B cell (primary cell): ENCODE measurements at regions not wholly inside any gene's neighbourhood (a gene's known extent, or its start where the extent isn't known, plus 50 kb on each side); places are given as distances from the start of the nearest gene placed in this dataset.

ENCODE experiments used
- ATAC-seq: fragments of 200-7000 bp; cut with Tn5 transposase; one replicate; pipeline ENCODE4 v1.10.0; 2021; ENCODE audit warnings: low read depth, mild to moderate bottlenecking, moderate number of reproducible peaks, moderate library complexity
- CTCF ChIA-PET: fragments of 350-600 bp; sonication (Branson Sonifier 250); formaldehyde crosslinking; loops from one replicate; lab custom pipeline; 2021; ENCODE audit warnings: antibody characterized with exemption, inconsistent platforms; lab: Charles Lee
- POLR2A ChIA-PET: fragments of 350-600 bp; sonication (Branson Sonifier 250); formaldehyde crosslinking; loops from one replicate; lab custom pipeline; 2021; ENCODE audit warnings: antibody characterized with exemption; lab: Charles Lee
- DNase-seq: peaks from one replicate; pipeline ENCODE4 v3.0.0; 2013
- H2AFZ ChIP-seq: 2 replicates; pipeline ENCODE4 v1.6.1; 2012; ENCODE audit warnings: mild to moderate bottlenecking, low read depth, low read length; ENCODE audit not compliant: insufficient read depth, poor library complexity, severe bottlenecking
- H3K27ac ChIP-seq, 2 donors: 1 replicate in 1 of 2; 2 replicates in 1 of 2; pipeline ENCODE4 v1.5.1; 2012 to 2013; ENCODE audit warnings: low read length in 2 of 2, mild to moderate bottlenecking in 2 of 2, moderate library complexity in 1 of 2
- H3K27me3 ChIP-seq, 4 experiments: fragments of 200-600 bp in 1 of 4; sonication (generic) in 1 of 4; replicated peaks in 1 of 4; 1 replicate in 2 of 4; 2 replicates in 2 of 4; pipeline versions ENCODE4 v1.6.1 to v1.7.0; 2013 to 2016; ENCODE audit warnings: low read length in 3 of 4, mild to moderate bottlenecking in 2 of 4, mixed read lengths in 1 of 4, moderate library complexity in 1 of 4; ENCODE audit not compliant: insufficient read depth in 4 of 4, control insufficient read depth in 3 of 4; ENCODE audit errors: control extremely low read depth in 1 of 4
- H3K36me3 ChIP-seq, 2 experiments: replicated peaks in 1 of 2; 1 replicate in 1 of 2; 2 replicates in 1 of 2; pipeline versions ENCODE4 v1.6.1 to v1.7.1; 2013; ENCODE audit warnings: low read length in 1 of 2; ENCODE audit not compliant: insufficient read depth in 2 of 2, control insufficient read depth in 1 of 2; ENCODE audit errors: control extremely low read depth in 1 of 2, extremely low read depth in 1 of 2
- H3K4me1 ChIP-seq, 2 donors: fragments of 200-600 bp in 1 of 2; sonication (generic) in 1 of 2; 1 replicate in 1 of 2; 2 replicates in 1 of 2; pipeline versions ENCODE4 v1.5.1 to v1.6.1; 2013 to 2017; ENCODE audit warnings: low read length in 2 of 2; ENCODE audit not compliant: control insufficient read depth in 2 of 2, insufficient read depth in 2 of 2
- H3K4me2 ChIP-seq: replicated peaks from 2 replicates; pipeline ENCODE3; 2012; ENCODE audit warnings: mild to moderate bottlenecking, low read depth, low read length; ENCODE audit not compliant: poor library complexity, severe bottlenecking
- H3K4me3 ChIP-seq, 5 experiments: fragments of 200-600 bp in 1 of 5; sonication (generic) in 1 of 5; 1 replicate in 3 of 5; 2 replicates in 2 of 5; pipeline versions ENCODE4 v1.5.1 to v1.7.0; 2011 to 2016; ENCODE audit warnings: low read length in 4 of 5, mild to moderate bottlenecking in 4 of 5, low read depth in 2 of 5, control low read depth in 1 of 5, moderate library complexity in 1 of 5; ENCODE audit not compliant: insufficient read depth in 1 of 5; ENCODE audit errors: control extremely low read depth in 1 of 5, extremely low read depth in 1 of 5
- H3K79me2 ChIP-seq: fragments of 200-600 bp; sonication (generic); one replicate; pipeline ENCODE4 v1.6.0; 2016; ENCODE audit warnings: low read length; ENCODE audit not compliant: control insufficient read depth, insufficient read depth
- H3K9ac ChIP-seq: fragments of 200-600 bp; sonication (generic); 2 replicates; pipeline ENCODE4 v1.6.1; 2017; ENCODE audit warnings: mild to moderate bottlenecking, low read length, moderate library complexity
- H3K9me3 ChIP-seq, 3 donors: one replicate each; pipeline versions ENCODE4 v1.6.1 to v1.7.1; 2013; ENCODE audit warnings: low read length in 2 of 3; ENCODE audit not compliant: control insufficient read depth in 2 of 3, insufficient read depth in 1 of 3; ENCODE audit errors: control extremely low read depth in 1 of 3
- H4K20me1 ChIP-seq: 2 replicates; pipeline ENCODE4 v1.6.0; 2012; ENCODE audit warnings: mild to moderate bottlenecking, low read length; ENCODE audit not compliant: insufficient read depth, control insufficient read depth, poor library complexity, severe bottlenecking
- H3K27ac Mint-ChIP-seq: one replicate; pipeline ENCODE4 v1.8.0; 2021; ENCODE audit warnings: mixed read lengths
- H3K27me3 Mint-ChIP-seq: one replicate; pipeline ENCODE4 v1.8.0; 2021; ENCODE audit warnings: mixed read lengths
- H3K4me1 Mint-ChIP-seq: one replicate; pipeline ENCODE4 v1.8.0; 2021; ENCODE audit warnings: mixed read lengths
- H3K4me3 Mint-ChIP-seq: one replicate; pipeline ENCODE4 v1.8.0; 2021; ENCODE audit warnings: mixed read lengths
- H3K9me3 Mint-ChIP-seq: one replicate; pipeline ENCODE4 v1.8.0; 2022; ENCODE audit warnings: mixed read lengths; ENCODE audit not compliant: insufficient read depth
- CTCF ChIP-seq: fragments of 200-600 bp; IDR thresholded peaks from one replicate; pipeline ENCODE4 v1.8.0; 2022; ENCODE audit warnings: antibody characterized with exemption, mild to moderate bottlenecking
- EZH2 ChIP-seq: IDR thresholded peaks from 2 replicates; pipeline ENCODE4 v1.6.1; 2012; ENCODE audit warnings: borderline replicate concordance, low read depth, mild to moderate bottlenecking, moderate library complexity, low read length; ENCODE audit not compliant: insufficient read depth, poor library complexity, severe bottlenecking
- WGBS: methylation state at CpG from one replicate; pipeline ENCODE4 v1.1.5; 2013; ENCODE audit warnings: missing lambda C conversion rate; ENCODE audit not compliant: insufficient coverage; 5-methylcytosine and 5-hydroxymethylcytosine counted together
- intact Hi-C: fragments of 100-400 bp; cut with micrococcal nuclease; formaldehyde crosslinking; loops from one replicate; pipeline ENCODE4 v1.10.0; 2022

- 74% methylated on average over 16 of the region's 27 CpGs for WGBS
- Mint-ChIP-seq H3K27me3 (no peaks in the 10 kb centered on the region), H3K9me3 (peaks cover 7% of the 10 kb centered on the region), H3K4me3 (no peak overlapping the region), H3K4me1 (no peaks in the 10 kb centered on the region), H3K27ac (no peak overlapping the region)
- ATAC-seq (no peak), DNase-seq (no peak)
- no peak for TF ChIP-seq EZH2
- no peak for TF ChIP-seq CTCF
- Histone ChIP-seq H3K36me3 (no peaks in the 10 kb centered on the region), H3K4me3 (no peak overlapping the region), H3K4me2 (no peak overlapping the region), H3K27me3 (no peaks in the 10 kb centered on the region), H3K9me3 (peaks cover 0 to 8% (median 0%) of the 10 kb centered on the region in 3 donors), H3K9ac (no peak overlapping the region), H3K27ac (no peak overlapping the region), H3K4me1 (no peaks in the 10 kb centered on the region), H2AFZ (no peak overlapping the region), H4K20me1 (no peaks in the 10 kb centered on the region), H3K79me2 (no peaks in the 10 kb centered on the region)
- intact Hi-C loops: no loop called here
- ChIA-PET CTCF (no interaction called here), POLR2A (no interaction called here)
These were observed 286.3 kb upstream of the AGA start for GRCh38 chr4:177728361-177729152.

- Histone ChIP-seq H3K4me3 (no peak overlapping the region), H4K20me1 (no peaks in the 10 kb centered on the region), H3K27ac (no peak overlapping the region), H3K27me3 (no peaks in the 10 kb centered on the region), H2AFZ (no peak overlapping the region), H3K36me3 (no peaks in the 10 kb centered on the region), H3K9me3 (peaks cover 0 to 8% (median 0%) of the 10 kb centered on the region in 3 donors), H3K9ac (no peak overlapping the region), H3K79me2 (no peaks in the 10 kb centered on the region), H3K4me2 (no peak overlapping the region), H3K4me1 (no peaks in the 10 kb centered on the region)
- intact Hi-C loops: no loop called here
- no peaks in the 10 kb centered on the region for H3K4me1 Mint-ChIP-seq
- no CpG with 5 or more reads among the region's 3 CpGs for WGBS
- H3K27ac Mint-ChIP-seq: no peak overlapping the region
- peaks cover 7% of the 10 kb centered on the region for H3K9me3 Mint-ChIP-seq
- H3K4me3 Mint-ChIP-seq: no peak overlapping the region
- DNase-seq: no peak
- no peak for TF ChIP-seq EZH2
- TF ChIP-seq CTCF: no peak
- CTCF ChIA-PET: no interaction called here
- ATAC-seq: no peak
- H3K27me3 Mint-ChIP-seq: no peaks in the 10 kb centered on the region
- POLR2A ChIA-PET: no interaction called here
These were observed 287.4 kb upstream of the AGA start for GRCh38 chr4:177729681-177730080.
